Calu3 (cell line): ENCODE measurements at regions not wholly inside any gene's neighbourhood (a gene's known extent, or its start where the extent isn't known, plus 50 kb on each side); places are given as distances from the start of the nearest gene placed in this dataset.

ENCODE experiments used
- BruUV-seq: library from RNA; stranded (reverse); fragments of 400-500 nt; replicated peaks from 2 replicates; lab custom pipeline; 2021; lab: Mats Ljungman, UMichigan
- CTCF ChIA-PET: fragments of 300-600 bp; sonication (Branson Sonifier 250); formaldehyde crosslinking; loops from one replicate; lab custom pipeline; 2022; ENCODE audit warnings: antibody characterized with exemption; lab: Charles Lee
- DNase-seq: peaks from one replicate; pipeline ENCODE4 v3.0.0; 2022
- H3K27ac Mint-ChIP-seq: one replicate; pipeline ENCODE4 v1.8.0; 2022; ENCODE audit warnings: mixed read lengths; ENCODE audit not compliant: unreplicated experiment
- H3K27me3 Mint-ChIP-seq: one replicate; pipeline ENCODE4 v1.8.0; 2022; ENCODE audit warnings: mixed read lengths; ENCODE audit not compliant: unreplicated experiment
- H3K36me3 Mint-ChIP-seq: one replicate; pipeline ENCODE4 v1.8.0; 2022; ENCODE audit warnings: mild to moderate bottlenecking, moderate library complexity, mixed read lengths; ENCODE audit not compliant: insufficient read depth, unreplicated experiment
- H3K4me1 Mint-ChIP-seq: one replicate; pipeline ENCODE4 v1.8.0; 2022; ENCODE audit warnings: mild to moderate bottlenecking, low read depth, mixed read lengths; ENCODE audit not compliant: unreplicated experiment
- H3K4me3 Mint-ChIP-seq: one replicate; pipeline ENCODE4 v1.8.0; 2022; ENCODE audit warnings: mild to moderate bottlenecking, low read depth, moderate library complexity, mixed read lengths; ENCODE audit not compliant: unreplicated experiment
- H3K9me3 Mint-ChIP-seq: one replicate; pipeline ENCODE4 v1.8.0; 2022; ENCODE audit warnings: low read depth, mixed read lengths; ENCODE audit not compliant: unreplicated experiment
- CTCF ChIP-seq: fragments of 200-600 bp; IDR thresholded peaks from one replicate; pipeline ENCODE4 v1.8.0; 2022; ENCODE audit warnings: antibody characterized with exemption; ENCODE audit not compliant: unreplicated experiment
- intact Hi-C: fragments of 100-400 bp; cut with micrococcal nuclease; formaldehyde crosslinking; loops from one replicate; pipeline ENCODE4 v1.10.0; 2022; ENCODE audit not compliant: unreplicated experiment

GRCh38 chr2:19700861-19701585 lies 200.8 kb downstream of the TTC32 start:
- no peak for TF ChIP-seq CTCF
- DNase-seq, result no peak
- Mint-ChIP-seq H3K36me3 (peaks cover 4% of the 10 kb centered on the region), H3K4me1 (peaks cover 6% of the 10 kb centered on the region), H3K9me3 (peaks cover 3% of the 10 kb centered on the region), H3K27me3 (peaks cover 15% of the 10 kb centered on the region), H3K4me3 (no peak overlapping the region), H3K27ac (no peak overlapping the region)
- no TSS peak for BruUV-seq
- intact Hi-C loops, result no loop called here
- CTCF ChIA-PET, result no interaction called here

DNA sequence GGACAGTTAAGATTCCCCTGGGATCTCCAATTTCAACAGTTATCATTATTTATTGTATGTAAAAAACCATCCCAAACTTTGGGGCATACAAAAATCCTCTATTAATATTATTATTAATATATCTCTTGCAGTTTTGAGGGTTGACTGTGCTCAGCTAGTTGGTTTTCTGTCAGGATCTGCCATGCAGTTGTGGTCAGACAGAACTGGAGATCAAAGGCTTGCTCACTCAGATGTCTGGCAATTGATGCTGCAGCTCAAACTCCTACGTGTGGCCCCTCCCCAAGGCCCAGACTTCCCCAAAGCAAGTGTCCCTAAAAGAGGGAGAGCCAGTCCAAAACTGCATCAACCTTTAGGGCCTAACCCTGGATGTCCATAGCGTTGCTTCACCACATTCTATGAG lies 204.7 kb downstream of the TTC32 start:
- BruUV-seq, result no TSS peak
- no peak for DNase-seq
- H3K4me1 Mint-ChIP-seq, result no peaks in the 10 kb centered on the region
- H3K9me3 Mint-ChIP-seq, result peaks cover 3% of the 10 kb centered on the region
- no peak for TF ChIP-seq CTCF
- H3K27me3 Mint-ChIP-seq, result peaks cover 17% of the 10 kb centered on the region
- no peak overlapping the region for H3K4me3 Mint-ChIP-seq
- intact Hi-C loops, result no loop called here
- H3K27ac Mint-ChIP-seq, result no peak overlapping the region
- H3K36me3 Mint-ChIP-seq, result peaks cover 4% of the 10 kb centered on the region
- CTCF ChIA-PET, result no interaction called here

DNA sequence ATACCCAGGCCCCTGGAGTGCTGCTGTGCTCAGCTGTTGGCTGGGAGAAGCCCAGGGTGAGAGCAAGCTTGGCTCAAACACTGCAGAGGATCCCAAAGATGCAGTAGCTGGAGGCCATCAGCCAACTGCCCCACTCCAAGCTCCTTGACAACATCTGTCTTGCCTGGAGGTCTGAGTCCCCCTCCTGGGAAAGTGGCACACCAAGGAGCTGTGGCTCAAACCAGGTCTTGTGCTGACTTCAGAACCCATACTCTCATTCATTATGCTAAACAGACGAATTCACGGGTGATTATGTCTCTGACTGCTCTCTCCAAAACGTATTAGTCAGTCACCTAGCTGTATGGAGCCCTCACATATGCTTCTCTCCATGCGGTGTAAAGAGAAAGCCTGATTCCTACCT lies 206.1 kb downstream of the TTC32 start:
- no peak for DNase-seq
- intact Hi-C loops, result no loop called here
- Mint-ChIP-seq H3K36me3 (peaks cover 4% of the 10 kb centered on the region), H3K9me3 (no peaks in the 10 kb centered on the region), H3K27me3 (peaks cover 24% of the 10 kb centered on the region), H3K4me3 (no peak overlapping the region), H3K27ac (no peak overlapping the region), H3K4me1 (no peaks in the 10 kb centered on the region)
- BruUV-seq, result no TSS peak
- CTCF ChIA-PET, result no interaction called here
- TF ChIP-seq CTCF, result no peak

DNA sequence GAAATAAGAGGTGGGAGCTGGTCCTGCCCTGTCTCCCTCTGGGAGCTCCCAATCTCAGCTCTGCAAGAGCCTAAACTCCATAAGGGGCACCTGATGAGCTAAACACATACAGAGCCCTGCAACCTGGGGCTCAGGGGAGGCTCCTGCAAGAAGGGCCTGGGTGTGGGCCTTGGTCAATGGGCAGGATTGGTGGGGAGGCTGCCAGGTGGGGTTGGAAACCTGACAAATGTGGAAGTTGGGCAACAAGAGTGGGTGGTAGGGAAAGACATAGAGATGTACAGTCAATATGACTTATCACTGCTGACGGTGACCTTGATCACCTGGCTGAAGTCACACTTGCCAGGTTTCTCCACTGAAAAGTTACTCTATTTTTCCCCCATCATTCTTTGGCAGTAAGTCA lies 209.9 kb downstream of the TTC32 start:
- no peak overlapping the region for H3K4me3 Mint-ChIP-seq
- H3K36me3 Mint-ChIP-seq, result no peaks in the 10 kb centered on the region
- CTCF ChIA-PET, result interaction anchor here (0.6 kb wide), 1 partner anchor 17 kb away, joined by 3 read pairs; no protein-coding TSS in a partner anchor
- intact Hi-C loops, result no loop called here
- no TSS peak for BruUV-seq
- H3K27ac Mint-ChIP-seq, result no peak overlapping the region
- H3K27me3 Mint-ChIP-seq, result peaks cover 27% of the 10 kb centered on the region
- no peak for DNase-seq
- no peaks in the 10 kb centered on the region for H3K9me3 Mint-ChIP-seq
- TF ChIP-seq CTCF, result no peak
- H3K4me1 Mint-ChIP-seq, result no peaks in the 10 kb centered on the region
